ENCODE measurements at regions not wholly inside any gene's neighbourhood (a gene's known extent, or its start where the extent isn't known, plus 50 kb on each side); places are given as distances from the start of the nearest gene placed in this dataset.

DNA sequence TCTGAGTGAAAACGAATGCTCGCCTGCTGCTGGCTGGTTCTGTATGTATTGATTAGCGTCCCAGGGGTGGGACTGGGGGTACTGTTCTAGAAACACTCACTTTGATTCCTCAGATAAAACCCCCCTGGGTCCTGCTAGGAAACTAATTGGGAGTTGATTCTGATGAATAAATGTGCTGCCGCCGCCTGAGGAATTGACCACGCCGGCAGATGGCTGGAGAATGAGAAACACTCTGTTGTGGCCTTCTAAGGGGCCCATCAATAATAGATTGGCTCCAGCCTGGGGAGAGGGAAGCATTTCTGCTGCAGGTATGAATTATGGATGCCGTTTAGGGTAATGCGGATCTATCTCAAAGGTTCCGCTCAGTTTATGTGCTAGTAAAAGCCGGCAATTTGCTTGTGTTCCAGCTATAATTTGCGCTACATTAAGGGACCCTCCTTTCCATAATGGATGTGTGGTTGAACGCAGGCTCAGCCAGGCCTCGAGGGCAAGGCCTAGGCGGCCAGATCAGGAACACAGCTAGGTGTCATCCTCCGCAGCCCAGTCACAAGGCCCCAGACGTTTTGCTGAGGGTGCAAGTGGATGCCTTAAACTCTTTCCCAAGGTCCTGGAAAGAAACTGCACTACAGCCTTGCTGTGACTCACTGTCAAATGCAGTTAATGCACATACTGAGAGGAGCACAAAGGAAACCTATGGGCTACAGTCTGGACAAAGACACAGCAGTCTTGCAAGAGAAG, 132.2 kb upstream of the HS3ST2 start:
- no peak for TF ChIP-seq CTCF (IDR thresholded peaks at IDR 0.05)
- TF ChIP-seq REST (IDR thresholded peaks at IDR 0.05; ENCODE audit: low read depth, low read length), result no peak
- no peak for TF ChIP-seq PBX3 (IDR thresholded peaks at IDR 0.05)
- TF ChIP-seq FOXJ3 (CRISPR knock-in tag; IDR thresholded peaks at IDR 0.05), result no peak
- TF ChIP-seq, protein P1, sequence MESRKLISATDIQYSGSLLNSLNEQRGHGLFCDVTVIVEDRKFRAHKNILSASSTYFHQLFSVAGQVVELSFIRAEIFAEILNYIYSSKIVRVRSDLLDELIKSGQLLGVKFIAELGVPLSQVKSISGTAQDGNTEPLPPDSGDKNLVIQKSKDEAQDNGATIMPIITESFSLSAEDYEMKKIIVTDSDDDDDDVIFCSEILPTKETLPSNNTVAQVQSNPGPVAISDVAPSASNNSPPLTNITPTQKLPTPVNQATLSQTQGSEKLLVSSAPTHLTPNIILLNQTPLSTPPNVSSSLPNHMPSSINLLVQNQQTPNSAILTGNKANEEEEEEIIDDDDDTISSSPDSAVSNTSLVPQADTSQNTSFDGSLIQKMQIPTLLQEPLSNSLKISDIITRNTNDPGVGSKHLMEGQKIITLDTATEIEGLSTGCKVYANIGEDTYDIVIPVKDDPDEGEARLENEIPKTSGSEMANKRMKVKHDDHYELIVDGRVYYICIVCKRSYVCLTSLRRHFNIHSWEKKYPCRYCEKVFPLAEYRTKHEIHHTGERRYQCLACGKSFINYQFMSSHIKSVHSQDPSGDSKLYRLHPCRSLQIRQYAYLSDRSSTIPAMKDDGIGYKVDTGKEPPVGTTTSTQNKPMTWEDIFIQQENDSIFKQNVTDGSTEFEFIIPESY (IDR thresholded peaks at IDR 0.05; ENCODE audit: borderline replicate concordance, low read depth), result no peak
- TF ChIP-seq GABPA (IDR thresholded peaks at IDR 0.05; ENCODE audit: low read depth), result no peak
- no peak for TF ChIP-seq EP300 (IDR thresholded peaks at IDR 0.05; ENCODE audit: borderline replicate concordance in 1 of 2, low read depth in 1 of 2, low read length in 1 of 2)
- TF ChIP-seq, protein P2, sequence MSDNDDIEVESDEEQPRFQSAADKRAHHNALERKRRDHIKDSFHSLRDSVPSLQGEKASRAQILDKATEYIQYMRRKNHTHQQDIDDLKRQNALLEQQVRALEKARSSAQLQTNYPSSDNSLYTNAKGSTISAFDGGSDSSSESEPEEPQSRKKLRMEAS (IDR thresholded peaks at IDR 0.05; ENCODE audit: low read depth), result no peak
- TF ChIP-seq FOSL2 (IDR thresholded peaks at IDR 0.05; ENCODE audit: borderline replicate concordance, low read depth), result no peak
- TF ChIP-seq POLR2AphosphoS5 (IDR thresholded peaks at IDR 0.05; ENCODE audit: low read depth, low read length), result no peak
- TF ChIP-seq TEAD4 (IDR thresholded peaks at IDR 0.05; ENCODE audit: borderline replicate concordance, insufficient read depth), result no peak
- no peak for TF ChIP-seq RCOR1 (IDR thresholded peaks at IDR 0.05; ENCODE audit: low read length)
- no peak for TF ChIP-seq RAD21 (IDR thresholded peaks at IDR 0.05; ENCODE audit: low read length)

Data from SK-N-SH (cell line).